ENCODE measurements at regions not wholly inside any gene's neighbourhood (a gene's known extent, or its start where the extent isn't known, plus 50 kb on each side); places are given as distances from the start of the nearest gene placed in this dataset.

DNA sequence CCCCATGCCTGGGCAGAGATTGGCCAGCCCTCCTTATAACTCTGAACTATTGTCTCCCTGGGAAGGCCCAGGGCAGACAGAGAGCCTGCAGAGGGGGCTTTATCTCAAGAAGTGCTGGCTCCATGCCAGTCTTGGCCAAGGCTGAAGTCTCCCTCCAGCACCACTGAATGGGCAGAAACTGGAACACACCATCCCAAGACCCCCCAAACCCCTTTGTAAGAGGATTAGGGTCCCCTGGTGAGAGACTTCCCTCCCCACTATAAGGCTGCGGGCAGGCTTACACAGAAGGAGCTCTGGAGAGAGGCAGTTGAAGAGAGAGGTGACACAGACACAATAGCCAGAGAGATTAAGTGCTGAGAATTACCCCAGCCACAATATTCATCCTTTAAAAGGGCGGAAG, 97.2 kb downstream of the NAV1 start:
- no peak for DNase-seq

DNA sequence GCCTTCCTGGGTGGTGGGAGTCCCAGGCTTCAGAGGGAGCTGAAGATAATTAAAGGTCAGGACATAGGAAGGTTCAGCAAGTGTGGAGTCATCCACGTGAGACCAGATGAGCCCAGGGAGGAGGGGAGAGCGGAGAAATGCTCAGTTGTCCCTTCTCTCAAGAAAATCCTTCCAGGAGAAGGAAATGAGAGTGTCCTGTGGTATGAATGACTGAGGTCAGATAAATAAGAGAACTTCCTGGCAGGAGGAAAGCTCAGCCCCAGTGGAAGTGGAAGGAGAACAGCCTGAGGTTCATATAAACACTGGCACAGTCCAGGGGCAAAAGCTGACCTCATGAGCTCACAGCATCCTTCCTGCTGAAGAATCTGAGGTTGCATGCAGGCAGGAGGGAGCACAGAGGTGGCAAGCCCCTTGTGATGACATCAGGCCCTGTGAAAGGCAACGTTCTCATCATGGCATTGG, 97.6 kb downstream of the NAV1 start:
- Mint-ChIP-seq H3K27ac (peak overlapping the region; percentile 57), H3K27me3 (ENCODE audit: low read depth, poor library complexity) (peaks cover 36% of the 10 kb centered on the region), H3K4me3 (no peak overlapping the region), H3K9me3 (no peaks in the 10 kb centered on the region), H3K4me1 (peaks cover 49% of the 10 kb centered on the region), H3K36me3 (ENCODE audit: low read depth) (no peaks in the 10 kb centered on the region)
- DNase-seq, result no peak
- TF ChIP-seq, protein P1, sequence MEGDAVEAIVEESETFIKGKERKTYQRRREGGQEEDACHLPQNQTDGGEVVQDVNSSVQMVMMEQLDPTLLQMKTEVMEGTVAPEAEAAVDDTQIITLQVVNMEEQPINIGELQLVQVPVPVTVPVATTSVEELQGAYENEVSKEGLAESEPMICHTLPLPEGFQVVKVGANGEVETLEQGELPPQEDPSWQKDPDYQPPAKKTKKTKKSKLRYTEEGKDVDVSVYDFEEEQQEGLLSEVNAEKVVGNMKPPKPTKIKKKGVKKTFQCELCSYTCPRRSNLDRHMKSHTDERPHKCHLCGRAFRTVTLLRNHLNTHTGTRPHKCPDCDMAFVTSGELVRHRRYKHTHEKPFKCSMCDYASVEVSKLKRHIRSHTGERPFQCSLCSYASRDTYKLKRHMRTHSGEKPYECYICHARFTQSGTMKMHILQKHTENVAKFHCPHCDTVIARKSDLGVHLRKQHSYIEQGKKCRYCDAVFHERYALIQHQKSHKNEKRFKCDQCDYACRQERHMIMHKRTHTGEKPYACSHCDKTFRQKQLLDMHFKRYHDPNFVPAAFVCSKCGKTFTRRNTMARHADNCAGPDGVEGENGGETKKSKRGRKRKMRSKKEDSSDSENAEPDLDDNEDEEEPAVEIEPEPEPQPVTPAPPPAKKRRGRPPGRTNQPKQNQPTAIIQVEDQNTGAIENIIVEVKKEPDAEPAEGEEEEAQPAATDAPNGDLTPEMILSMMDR (IDR thresholded peaks at IDR 0.05), result no peak

More for the DNA sequence above, 97.2 kb downstream of the NAV1 start:
- no peak overlapping the region for H3K4me3 Mint-ChIP-seq
- H3K9me3 Mint-ChIP-seq, result no peaks in the 10 kb centered on the region
- TF ChIP-seq, protein P1 (IDR thresholded peaks at IDR 0.05), result no peak
- peaks cover 51% of the 10 kb centered on the region for H3K4me1 Mint-ChIP-seq
- H3K36me3 Mint-ChIP-seq (ENCODE audit: low read depth), result no peaks in the 10 kb centered on the region
- H3K27ac Mint-ChIP-seq, result peak overlapping the region; percentile 57
- peaks cover 34% of the 10 kb centered on the region for H3K27me3 Mint-ChIP-seq (ENCODE audit: low read depth, poor library complexity)

DNA sequence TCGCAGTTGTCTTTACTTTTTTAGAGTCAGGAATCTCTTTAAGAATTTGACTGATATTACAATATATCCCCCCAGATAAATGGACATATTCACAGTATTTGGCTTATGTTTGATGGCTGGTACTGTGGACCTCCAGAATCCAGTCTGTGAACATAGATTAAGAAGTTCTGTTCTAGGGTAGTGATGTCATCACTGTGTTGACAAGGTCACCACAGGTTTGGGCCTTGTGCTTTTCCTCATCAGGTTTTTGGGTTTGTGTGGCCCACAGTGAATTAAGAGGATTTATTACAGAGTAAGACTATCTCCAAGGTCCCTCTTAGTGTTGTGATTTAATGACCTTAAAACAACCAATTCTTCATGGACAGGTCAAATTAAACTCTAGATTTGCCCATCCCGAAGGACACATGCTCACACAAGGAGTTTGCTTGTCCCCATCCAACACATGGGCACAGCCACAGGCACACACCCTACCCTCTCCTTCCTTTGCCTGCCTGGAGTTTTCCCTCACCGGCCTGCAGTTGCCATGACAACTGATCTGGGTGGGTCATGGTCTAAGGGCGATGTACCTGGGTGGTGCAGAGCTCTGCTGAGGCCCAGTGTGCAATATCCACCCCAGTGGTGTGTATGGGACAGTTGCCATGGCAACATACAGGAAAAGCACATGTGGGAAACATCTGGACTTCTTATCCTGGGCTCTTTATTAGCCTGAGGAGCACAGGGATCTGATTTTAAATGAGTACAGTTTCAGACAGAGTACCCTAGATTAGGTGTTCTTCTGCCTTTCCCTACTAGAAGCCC, 98.6 kb downstream of the NAV1 start:
- H3K27ac Mint-ChIP-seq, result no peak overlapping the region
- peaks cover 39% of the 10 kb centered on the region for H3K27me3 Mint-ChIP-seq (ENCODE audit: low read depth, poor library complexity)
- TF ChIP-seq, protein P1 (IDR thresholded peaks at IDR 0.05), result no peak
- no peaks in the 10 kb centered on the region for H3K36me3 Mint-ChIP-seq (ENCODE audit: low read depth)
- H3K4me1 Mint-ChIP-seq, result peaks cover 49% of the 10 kb centered on the region
- no peak overlapping the region for H3K4me3 Mint-ChIP-seq
- peak; percentile 25 for DNase-seq
- no peaks in the 10 kb centered on the region for H3K9me3 Mint-ChIP-seq

DNA sequence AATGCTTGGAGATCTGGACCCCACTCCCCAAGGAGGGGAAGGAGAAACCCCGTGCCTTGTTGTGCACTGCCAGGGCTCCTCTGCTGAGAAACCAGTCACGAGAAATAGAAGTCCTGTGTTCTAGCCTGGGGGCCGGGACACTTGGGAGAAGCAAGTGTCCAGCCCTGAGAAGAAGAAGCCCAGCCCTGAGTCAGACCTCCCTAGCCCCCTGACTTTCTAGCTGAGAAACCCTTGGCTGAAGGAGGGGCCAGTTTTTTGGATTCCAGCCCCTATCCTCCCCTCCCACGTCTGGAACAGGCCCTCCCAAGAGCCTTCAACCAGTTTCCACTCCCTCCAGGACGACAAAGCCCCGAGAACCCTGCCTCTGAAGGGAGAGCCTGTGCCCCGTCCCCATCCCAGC, 100.5 kb downstream of the NAV1 start:
- H3K27me3 Mint-ChIP-seq (ENCODE audit: low read depth, poor library complexity), result peaks cover 49% of the 10 kb centered on the region
- no peak overlapping the region for H3K4me3 Mint-ChIP-seq
- no peak for DNase-seq
- peaks cover 41% of the 10 kb centered on the region for H3K4me1 Mint-ChIP-seq
- no peaks in the 10 kb centered on the region for H3K9me3 Mint-ChIP-seq
- H3K36me3 Mint-ChIP-seq (ENCODE audit: low read depth), result no peaks in the 10 kb centered on the region
- H3K27ac Mint-ChIP-seq, result no peak overlapping the region
- TF ChIP-seq, protein P1 (IDR thresholded peaks at IDR 0.05), result no peak

DNA sequence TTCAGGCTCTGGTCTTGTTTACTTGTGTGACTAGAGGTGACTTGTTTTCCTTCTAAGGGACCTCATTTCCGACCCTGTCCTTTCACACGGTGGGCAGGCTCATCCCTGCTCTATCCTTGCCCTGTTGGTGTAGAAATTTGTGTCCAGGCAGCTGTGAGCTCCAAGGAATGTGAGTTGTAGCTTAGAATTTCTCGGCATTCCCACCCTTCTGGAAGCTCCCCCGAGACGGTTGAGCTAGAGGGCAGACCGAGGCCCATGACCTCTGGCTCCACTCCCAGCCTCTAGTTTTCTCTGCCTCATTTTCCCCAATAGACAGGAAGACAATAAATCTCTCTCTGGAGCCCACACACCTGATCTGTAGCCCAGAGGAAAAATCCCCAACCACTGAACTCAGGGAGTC, 100.9 kb downstream of the NAV1 start:
- Mint-ChIP-seq H3K36me3 (ENCODE audit: low read depth) (no peaks in the 10 kb centered on the region), H3K27me3 (ENCODE audit: low read depth, poor library complexity) (peaks cover 48% of the 10 kb centered on the region)

More for the DNA sequence above, 100.9 kb downstream of the NAV1 start:
- no peak overlapping the region for H3K4me3 Mint-ChIP-seq
- no peaks in the 10 kb centered on the region for H3K9me3 Mint-ChIP-seq
- no peak overlapping the region for H3K27ac Mint-ChIP-seq
- peaks cover 40% of the 10 kb centered on the region for H3K4me1 Mint-ChIP-seq
- DNase-seq, result no peak
- TF ChIP-seq, protein P1 (IDR thresholded peaks at IDR 0.05), result no peak

Measured in nephron progenitor cell (in vitro differentiated cells).